NB4 (cell line): ENCODE measurements at regions not wholly inside any gene's neighbourhood (a gene's known extent, or its start where the extent isn't known, plus 50 kb on each side); places are given as distances from the start of the nearest gene placed in this dataset.
"Not testable (repeated sequence)": the region's sequence is repeated elsewhere in the genome, so short reads cannot be mapped to it uniquely, and the experiment has no call there.

Experiments
- CTCF ChIP-seq: IDR thresholded peaks from one replicate; pipeline ENCODE4 v1.5.1; 2012; ENCODE audit warnings: low read depth, low read length
- MYC ChIP-seq: IDR thresholded peaks from 2 replicates; pipeline ENCODE4 v1.6.1; 2011; ENCODE audit warnings: low read depth, low read length
- POLR2A ChIP-seq: IDR thresholded peaks from 2 replicates; pipeline ENCODE4 v1.6.1; 2011; ENCODE audit warnings: mild to moderate bottlenecking; ENCODE audit not compliant: insufficient read length; ENCODE audit errors: extremely low read depth
- TF ChIP-seq, protein P1 (sequence below): IDR thresholded peaks from 2 replicates; pipeline ENCODE4 v1.6.1; 2011; ENCODE audit warnings: low read depth, low read length

DNA sequence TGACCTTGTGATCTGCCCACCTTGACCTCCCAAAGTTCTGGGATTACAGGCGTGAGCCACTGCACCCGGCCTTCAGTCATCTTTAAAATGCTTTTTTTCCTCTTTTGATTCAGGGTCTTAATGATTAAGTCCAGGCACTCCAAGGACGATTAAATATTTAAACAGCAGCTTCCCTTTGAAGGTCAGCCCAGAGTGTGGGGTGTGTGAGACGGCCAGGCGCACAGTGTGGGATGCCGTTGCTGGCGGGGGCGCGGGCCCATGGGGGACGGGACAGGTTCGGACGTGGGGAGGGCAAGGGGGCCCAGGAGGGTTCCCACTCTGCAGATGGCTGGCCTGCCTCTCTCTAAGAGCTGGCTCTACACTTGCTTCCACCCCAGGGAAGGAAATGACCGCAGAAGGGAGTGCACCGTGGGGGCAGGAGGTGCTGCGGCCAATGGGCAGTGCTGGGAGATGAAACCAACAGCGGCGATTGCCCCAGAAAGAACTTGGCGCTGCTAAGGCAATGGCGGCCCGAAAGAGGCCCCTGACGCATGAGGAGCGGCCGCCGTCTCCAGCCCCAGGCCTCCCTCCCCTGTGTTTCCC, 4445.7 kb upstream of the TPTE start:
- TF ChIP-seq CTCF, MYC, POLR2A: not testable (repeated sequence)
- TF ChIP-seq, protein P1, sequence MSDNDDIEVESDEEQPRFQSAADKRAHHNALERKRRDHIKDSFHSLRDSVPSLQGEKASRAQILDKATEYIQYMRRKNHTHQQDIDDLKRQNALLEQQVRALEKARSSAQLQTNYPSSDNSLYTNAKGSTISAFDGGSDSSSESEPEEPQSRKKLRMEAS, result not testable (repeated sequence)
